ENCODE measurements at regions not wholly inside any gene's neighbourhood (a gene's known extent, or its start where the extent isn't known, plus 50 kb on each side); places are given as distances from the start of the nearest gene placed in this dataset.

DNA sequence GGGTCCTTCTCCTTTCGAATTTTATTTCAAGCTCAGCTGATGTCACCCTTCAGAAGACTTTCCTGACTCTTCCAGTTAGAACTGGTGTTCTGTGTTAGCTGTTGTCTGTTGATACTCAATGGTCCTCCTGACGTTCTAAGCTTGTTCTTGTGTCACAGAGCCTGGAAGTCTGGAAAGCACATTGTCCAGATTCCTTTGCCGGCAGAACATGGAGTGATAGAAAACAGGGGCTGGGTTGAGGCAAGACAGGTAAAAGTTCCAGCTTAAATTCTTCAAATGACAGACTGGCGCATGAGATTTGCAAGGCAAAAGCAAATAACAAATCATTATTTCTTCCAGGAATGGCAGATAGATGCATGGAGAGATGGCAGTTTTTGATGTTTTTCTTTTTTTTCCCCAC, 102.0 kb upstream of the CLSTN2 start:
- intact Hi-C loops (cut with DNase I) = no loop called here
- DNase-seq = no peak
- Histone ChIP-seq H3K9me3 (no peaks in the 10 kb centered on the region), H3K4me3 (no peak overlapping the region), H3K27me3 (no peaks in the 10 kb centered on the region), H3K4me1 (peaks cover 14 to 21% (median 18%) of the 10 kb centered on the region in 3 donors), H3K36me3 (no peaks in the 10 kb centered on the region), H3K27ac (no peak overlapping the region)
- ATAC-seq = no peak
- WGBS, 2 donors = 78 to 84% methylated on average over 4 of the region's 4 CpGs
- TF ChIP-seq, protein P1, sequence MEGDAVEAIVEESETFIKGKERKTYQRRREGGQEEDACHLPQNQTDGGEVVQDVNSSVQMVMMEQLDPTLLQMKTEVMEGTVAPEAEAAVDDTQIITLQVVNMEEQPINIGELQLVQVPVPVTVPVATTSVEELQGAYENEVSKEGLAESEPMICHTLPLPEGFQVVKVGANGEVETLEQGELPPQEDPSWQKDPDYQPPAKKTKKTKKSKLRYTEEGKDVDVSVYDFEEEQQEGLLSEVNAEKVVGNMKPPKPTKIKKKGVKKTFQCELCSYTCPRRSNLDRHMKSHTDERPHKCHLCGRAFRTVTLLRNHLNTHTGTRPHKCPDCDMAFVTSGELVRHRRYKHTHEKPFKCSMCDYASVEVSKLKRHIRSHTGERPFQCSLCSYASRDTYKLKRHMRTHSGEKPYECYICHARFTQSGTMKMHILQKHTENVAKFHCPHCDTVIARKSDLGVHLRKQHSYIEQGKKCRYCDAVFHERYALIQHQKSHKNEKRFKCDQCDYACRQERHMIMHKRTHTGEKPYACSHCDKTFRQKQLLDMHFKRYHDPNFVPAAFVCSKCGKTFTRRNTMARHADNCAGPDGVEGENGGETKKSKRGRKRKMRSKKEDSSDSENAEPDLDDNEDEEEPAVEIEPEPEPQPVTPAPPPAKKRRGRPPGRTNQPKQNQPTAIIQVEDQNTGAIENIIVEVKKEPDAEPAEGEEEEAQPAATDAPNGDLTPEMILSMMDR (IDR thresholded peaks at IDR 0.05) = no peak
- no peak for FAIRE-seq

DNA sequence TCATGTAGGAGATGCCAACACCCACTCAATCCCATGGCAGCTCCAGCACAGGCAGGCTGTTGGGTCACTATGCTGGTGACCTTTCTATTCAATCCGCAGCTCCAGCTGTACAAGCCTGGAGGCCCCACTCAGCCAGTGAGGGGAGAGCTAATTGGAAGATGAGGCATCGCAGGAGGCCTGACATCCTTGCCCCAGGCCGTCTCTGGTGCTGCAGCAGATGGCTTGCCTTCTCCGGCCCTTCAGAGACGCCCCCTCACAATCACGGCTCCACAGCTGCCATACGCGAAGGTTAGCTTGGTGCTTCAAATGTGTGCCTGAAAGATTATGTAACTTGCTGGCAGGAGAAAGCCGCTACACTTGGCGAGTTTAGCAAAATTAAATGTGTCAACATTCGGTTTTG, 104.2 kb upstream of the CLSTN2 start:
- Histone ChIP-seq H3K4me1 (peaks cover under 1 to 4% (median 3%) of the 10 kb centered on the region in 3 donors), H3K36me3 (no peaks in the 10 kb centered on the region), H3K4me3 (no peak overlapping the region), H3K27ac (no peak overlapping the region), H3K27me3 (no peaks in the 10 kb centered on the region), H3K9me3 (no peaks in the 10 kb centered on the region)
- intact Hi-C loops (cut with DNase I) = no loop called here
- DNase-seq (peak in 3 of 6 donors; percentile 16 to 31 (median 17)), ATAC-seq (no peak), FAIRE-seq (no peak)
- 72 to 76% methylated on average over 11 of the region's 11 CpGs for WGBS, 2 donors
- TF ChIP-seq, protein P1 (IDR thresholded peaks at IDR 0.05) = no peak

DNA sequence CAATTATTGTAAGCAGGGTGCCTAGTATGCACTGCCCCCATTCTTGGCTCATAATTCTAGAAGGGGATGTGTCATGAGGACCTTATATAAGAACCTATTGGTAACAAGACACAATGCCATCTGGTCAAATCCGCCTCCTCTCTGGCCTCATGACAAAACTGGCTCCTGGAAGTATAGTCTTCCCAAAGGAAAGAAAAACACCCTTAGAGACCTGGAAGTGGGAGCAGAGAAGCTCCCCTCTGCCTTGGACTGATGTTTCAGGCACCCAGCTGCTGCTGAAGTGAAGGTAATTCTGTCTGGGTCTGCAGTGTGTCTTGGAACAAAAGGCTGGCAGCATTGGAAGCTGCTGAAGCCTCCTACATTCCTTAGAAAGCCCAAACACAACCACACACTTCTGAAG, 107.2 kb upstream of the CLSTN2 start:
- Histone ChIP-seq H3K27ac (no peak overlapping the region), H3K9me3 (no peaks in the 10 kb centered on the region), H3K4me3 (no peak overlapping the region), H3K4me1 (no peaks in the 10 kb centered on the region), H3K36me3 (no peaks in the 10 kb centered on the region), H3K27me3 (no peaks in the 10 kb centered on the region)
- TF ChIP-seq, protein P1 (IDR thresholded peaks at IDR 0.05) = no peak
- 85 to 95% methylated on average over 1 of the region's 1 CpG for WGBS, 2 donors
- ATAC-seq = no peak
- DNase-seq = no peak
- intact Hi-C loops (cut with DNase I) = no loop called here
- FAIRE-seq = no peak

DNA sequence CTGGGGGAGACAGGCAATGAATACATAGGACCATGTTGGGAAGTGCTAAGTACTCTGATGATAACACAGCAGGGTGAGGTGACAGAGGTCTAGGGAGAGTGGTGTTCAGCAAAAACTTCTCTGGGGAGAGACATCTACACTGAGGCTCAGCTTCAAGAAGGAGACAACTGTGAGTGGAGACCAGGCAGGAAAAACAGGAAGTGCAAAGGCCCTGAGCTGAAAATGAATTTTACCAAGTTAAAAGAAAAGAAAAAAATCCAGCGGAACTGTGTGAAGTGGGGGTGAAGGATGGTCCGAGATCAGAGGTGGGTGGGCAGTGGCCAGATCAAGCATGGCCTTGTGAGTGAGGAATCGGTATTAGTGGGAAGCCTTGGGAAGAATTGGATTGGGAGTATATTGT, 110.1 kb upstream of the CLSTN2 start:
- H3K4me3 ChIP-seq = no peak overlapping the region
- WGBS, 2 donors = 91 to 93% methylated on average over 3 of the region's 3 CpGs
- TF ChIP-seq, protein P1 (IDR thresholded peaks at IDR 0.05) = no peak
- H3K27me3 ChIP-seq = no peaks in the 10 kb centered on the region
- FAIRE-seq (no peak), ATAC-seq (no peak), DNase-seq (no peak)
- no peaks in the 10 kb centered on the region for H3K9me3 ChIP-seq
- no peaks in the 10 kb centered on the region for H3K4me1 ChIP-seq
- intact Hi-C loops (cut with DNase I) = no loop called here
- H3K27ac ChIP-seq = no peak overlapping the region
- H3K36me3 ChIP-seq = no peaks in the 10 kb centered on the region

DNA sequence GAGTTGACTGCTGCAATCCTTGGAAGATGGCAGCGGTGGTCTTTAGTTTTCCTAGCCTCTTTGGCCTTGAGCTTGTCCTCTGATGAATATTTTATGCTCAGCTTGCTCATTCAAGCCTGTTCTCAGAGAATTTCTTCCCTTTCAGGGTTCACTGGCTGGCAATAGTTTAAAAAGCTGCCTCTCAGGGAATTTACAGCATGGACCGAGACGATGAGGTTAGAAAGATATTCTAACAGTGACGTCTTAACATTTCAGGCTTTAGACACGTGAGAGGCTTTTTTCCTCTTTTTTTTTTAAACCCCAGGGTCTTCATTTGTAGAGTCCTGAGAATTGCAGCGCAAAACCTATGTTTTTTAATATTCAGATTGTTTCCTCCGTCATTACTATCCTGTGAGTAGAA, 120.3 kb upstream of the CLSTN2 start:
- no peak for ATAC-seq
- 88 to 89% methylated on average over 7 of the region's 7 CpGs for WGBS, 2 donors
- TF ChIP-seq, protein P1 (IDR thresholded peaks at IDR 0.05) = no peak
- no peak for DNase-seq
- FAIRE-seq = no peak
- intact Hi-C loops (cut with DNase I) = no loop called here
- Histone ChIP-seq H3K36me3 (no peaks in the 10 kb centered on the region), H3K4me3 (no peak overlapping the region), H3K27me3 (peaks cover 0 to 5% (median 0%) of the 10 kb centered on the region in 4 donors), H3K9me3 (no peaks in the 10 kb centered on the region), H3K4me1 (no peaks in the 10 kb centered on the region), H3K27ac (no peak overlapping the region)
